ENCODE measurements at regions not wholly inside any gene's neighbourhood (a gene's known extent, or its start where the extent isn't known, plus 50 kb on each side); places are given as distances from the start of the nearest gene placed in this dataset.

DNA sequence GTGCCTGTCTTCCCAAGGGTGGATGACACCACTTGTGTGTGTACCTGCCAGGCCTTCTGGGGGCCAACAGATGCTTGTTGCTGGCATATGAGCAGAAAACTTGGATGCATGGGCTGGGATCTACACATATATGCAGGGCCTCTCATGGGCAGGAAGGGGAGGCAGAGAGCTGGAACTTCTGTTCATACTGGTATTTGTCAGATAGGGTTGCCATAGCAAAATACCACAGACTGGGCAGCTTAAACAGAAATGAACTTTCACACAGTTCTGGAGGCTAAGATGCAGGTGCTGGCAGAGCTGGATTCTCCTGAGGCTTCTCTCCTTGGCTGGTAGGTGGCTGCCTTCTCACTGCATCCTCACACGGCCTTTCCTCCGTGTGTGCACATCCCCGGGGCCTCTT lies 121.8 kb downstream of the SUDS3 start:
- TF ChIP-seq, protein P1, sequence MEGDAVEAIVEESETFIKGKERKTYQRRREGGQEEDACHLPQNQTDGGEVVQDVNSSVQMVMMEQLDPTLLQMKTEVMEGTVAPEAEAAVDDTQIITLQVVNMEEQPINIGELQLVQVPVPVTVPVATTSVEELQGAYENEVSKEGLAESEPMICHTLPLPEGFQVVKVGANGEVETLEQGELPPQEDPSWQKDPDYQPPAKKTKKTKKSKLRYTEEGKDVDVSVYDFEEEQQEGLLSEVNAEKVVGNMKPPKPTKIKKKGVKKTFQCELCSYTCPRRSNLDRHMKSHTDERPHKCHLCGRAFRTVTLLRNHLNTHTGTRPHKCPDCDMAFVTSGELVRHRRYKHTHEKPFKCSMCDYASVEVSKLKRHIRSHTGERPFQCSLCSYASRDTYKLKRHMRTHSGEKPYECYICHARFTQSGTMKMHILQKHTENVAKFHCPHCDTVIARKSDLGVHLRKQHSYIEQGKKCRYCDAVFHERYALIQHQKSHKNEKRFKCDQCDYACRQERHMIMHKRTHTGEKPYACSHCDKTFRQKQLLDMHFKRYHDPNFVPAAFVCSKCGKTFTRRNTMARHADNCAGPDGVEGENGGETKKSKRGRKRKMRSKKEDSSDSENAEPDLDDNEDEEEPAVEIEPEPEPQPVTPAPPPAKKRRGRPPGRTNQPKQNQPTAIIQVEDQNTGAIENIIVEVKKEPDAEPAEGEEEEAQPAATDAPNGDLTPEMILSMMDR (IDR thresholded peaks at IDR 0.05; ENCODE audit: control insufficient read depth, extremely low read depth, insufficient read depth): no peak
- DNase-seq (ENCODE audit: low read depth): no peak

DNA sequence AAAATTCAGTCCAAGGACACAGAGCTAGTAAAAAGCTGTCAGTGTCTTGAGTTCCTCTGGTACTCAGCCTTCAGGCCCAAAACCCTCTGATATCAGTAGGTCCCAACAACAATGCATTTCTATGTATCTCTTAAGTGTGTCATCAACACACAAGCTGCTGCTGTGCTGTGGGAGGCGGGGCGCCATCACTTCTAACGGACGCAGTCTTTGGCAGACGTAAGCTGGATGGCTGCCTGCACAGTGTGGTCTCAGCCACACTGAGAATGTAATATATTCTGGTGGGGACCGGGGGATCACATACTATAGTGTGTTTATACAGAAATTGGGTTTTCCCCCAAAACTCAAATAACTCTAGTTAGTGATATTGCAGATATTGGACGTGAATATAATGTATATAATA lies 123.9 kb downstream of the SUDS3 start:
- TF ChIP-seq, protein P1 (IDR thresholded peaks at IDR 0.05; ENCODE audit: control insufficient read depth, extremely low read depth, insufficient read depth): no peak
- no peak for DNase-seq (ENCODE audit: low read depth)
- no peak overlapping the region for H3K4me3 ChIP-seq (ENCODE audit: low read depth, low read length)

More for the DNA sequence above, 121.8 kb downstream of the SUDS3 start:
- no peak overlapping the region for H3K4me3 ChIP-seq (ENCODE audit: low read depth, low read length)

DNA sequence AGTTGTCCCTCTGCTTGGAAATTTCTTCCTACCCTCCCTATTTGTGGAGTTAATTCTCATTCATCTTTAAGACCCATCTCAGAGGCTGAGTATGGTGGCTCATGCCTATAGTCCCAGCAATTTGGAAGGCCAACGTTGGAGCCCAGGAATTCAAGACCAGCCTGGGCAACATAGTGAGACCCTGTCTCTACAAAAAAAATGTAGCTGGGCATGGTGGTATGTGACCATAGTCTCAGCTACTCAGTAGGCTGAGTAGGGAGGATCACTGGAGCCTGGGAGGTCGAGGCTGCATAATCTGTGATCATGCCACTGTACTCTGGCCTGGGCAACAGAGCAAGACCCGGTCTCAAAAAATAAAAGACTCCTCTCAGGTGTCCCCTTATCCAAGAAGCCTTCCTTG lies 125.1 kb downstream of the SUDS3 start:
- TF ChIP-seq, protein P1 (IDR thresholded peaks at IDR 0.05; ENCODE audit: control insufficient read depth, extremely low read depth, insufficient read depth): no peak
- no peak overlapping the region for H3K4me3 ChIP-seq (ENCODE audit: low read depth, low read length)
- no peak for DNase-seq (ENCODE audit: low read depth)

GRCh38 chr12:118503476-118503875 lies 127.1 kb downstream of the SUDS3 start:
- DNase-seq (ENCODE audit: low read depth): no peak
- TF ChIP-seq, protein P1 (IDR thresholded peaks at IDR 0.05; ENCODE audit: control insufficient read depth, extremely low read depth, insufficient read depth): no peak
- H3K4me3 ChIP-seq (ENCODE audit: low read depth, low read length): no peak overlapping the region

DNA sequence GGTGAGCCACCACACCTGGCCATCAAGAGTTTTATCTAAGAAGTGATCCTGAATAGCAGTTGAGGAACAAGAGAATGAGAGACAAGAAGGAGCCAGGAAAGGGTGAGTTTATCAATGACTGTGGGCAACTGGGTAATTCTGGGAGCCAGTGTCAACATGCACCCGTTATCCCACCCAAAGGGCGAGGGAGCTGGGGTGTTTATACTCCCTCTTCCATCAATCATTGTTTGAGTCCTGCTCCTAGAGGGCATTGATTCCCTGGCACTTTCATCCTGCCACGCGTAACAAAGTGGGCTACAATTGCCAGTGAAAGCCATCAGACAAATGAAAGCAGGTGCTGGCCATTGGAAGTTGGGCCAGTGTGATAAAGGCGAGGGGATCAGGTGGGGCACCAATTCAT lies 136.3 kb downstream of the SUDS3 start:
- TF ChIP-seq, protein P1 (IDR thresholded peaks at IDR 0.05; ENCODE audit: control insufficient read depth, extremely low read depth, insufficient read depth): no peak
- no peak overlapping the region for H3K4me3 ChIP-seq (ENCODE audit: low read depth, low read length)
- DNase-seq (ENCODE audit: low read depth): no peak

- TF ChIP-seq, protein P1 (IDR thresholded peaks at IDR 0.05; ENCODE audit: control insufficient read depth, extremely low read depth, insufficient read depth): no peak
- DNase-seq (ENCODE audit: low read depth): no peak
- H3K4me3 ChIP-seq (ENCODE audit: low read depth, low read length): no peak overlapping the region
These were observed 137.3 kb downstream of the SUDS3 start for GRCh38 chr12:118513611-118514010.

- no peak for DNase-seq (ENCODE audit: low read depth)
- TF ChIP-seq, protein P1 (IDR thresholded peaks at IDR 0.05; ENCODE audit: control insufficient read depth, extremely low read depth, insufficient read depth): no peak
- no peak overlapping the region for H3K4me3 ChIP-seq (ENCODE audit: low read depth, low read length)
These were observed 137.9 kb downstream of the SUDS3 start for GRCh38 chr12:118514297-118514696.
